ENCODE measurements at regions not wholly inside any gene's neighbourhood (a gene's known extent, or its start where the extent isn't known, plus 50 kb on each side); places are given as distances from the start of the nearest gene placed in this dataset.

GRCh38 chr15:87403973-87404372 lies 852.6 kb downstream of the NTRK3 start (continued):
- no peak for TF ChIP-seq ZNF850 (CRISPR knock-in tag; conservative IDR thresholded peaks at IDR 0.05)

GRCh38 chr15:87401973-87402372 lies 854.6 kb downstream of the NTRK3 start:
- WGBS (ENCODE audit: low lambda C conversion rate), result 24% methylated on average over 5 of the region's 5 CpGs
- in situ Hi-C loops (cut with HindIII; ENCODE audit: extremely low pct_ligation_motif_present, low pct_unique_long_range_greater_than_20kb), result no loop called here
- Histone ChIP-seq H3K4me1 (ENCODE audit: insufficient read depth, low read length) (no peaks in the 10 kb centered on the region), H3K79me2 (ENCODE audit: insufficient read depth, low read length) (no peaks in the 10 kb centered on the region), H2AFZ (ENCODE audit: low read length) (no peak overlapping the region), H3K27me3 (ENCODE audit: control insufficient read depth in 1 of 2, insufficient read depth in 2 of 2, low read length in 2 of 2) (no peaks in the 10 kb centered on the region), H3K9ac (ENCODE audit: insufficient read depth, low read depth, low read length) (no peak overlapping the region), H3K9me3 (ENCODE audit: low read length) (peaks cover 76% of the 10 kb centered on the region), H3K36me3 (replicated peaks in 1 of 2; ENCODE audit: control insufficient read depth in 1 of 2, insufficient read depth in 2 of 2, low read length in 2 of 2) (no peaks in the 10 kb centered on the region), H3K27ac (ENCODE audit: extremely low read length, insufficient read depth, low read length) (no peak overlapping the region), H4K20me1 (ENCODE audit: insufficient read depth, low read length) (no peaks in the 10 kb centered on the region), H3K4me3 (replicated peaks in 1 of 3; ENCODE audit: insufficient read depth in 1 of 3, low read depth in 2 of 3, low read length in 3 of 3) (no peak overlapping the region), H3K4me2 (ENCODE audit: low read depth, low read length) (no peak overlapping the region)
- no peak for FAIRE-seq
- BruUV-seq (replicated peaks), result no TSS peak
- no peak for TF ChIP-seq SIX4 (CRISPR knock-in tag; IDR thresholded peaks at IDR 0.05)
- TF ChIP-seq CCAR2 (optimal IDR thresholded peaks at IDR 0.05; ENCODE audit: low read depth, low read length), result no peak
- no peak for TF ChIP-seq KMT2B (CRISPR knock-in tag; IDR thresholded peaks at IDR 0.05)
- TF ChIP-seq ZNF501 (CRISPR knock-in tag; IDR thresholded peaks at IDR 0.05), result no peak
- TF ChIP-seq FLYWCH1 (CRISPR knock-in tag; IDR thresholded peaks at IDR 0.05), result no peak
- ChIA-PET POLR2A (no interaction called here), CTCF (ENCODE audit: low intra/inter-chr PET ratio, low total read pairs) (no interaction called here)
- intact Hi-C loops (cut with micrococcal nuclease; ENCODE audit: unreplicated experiment), result no loop called here
- DNase-seq (ENCODE audit: low spot score), result no peak
- no peak for ATAC-seq

- DNase-seq (ENCODE audit: low spot score) (no peak), FAIRE-seq (no peak), ATAC-seq (no peak)
- Histone ChIP-seq H3K9ac (ENCODE audit: insufficient read depth, low read depth, low read length) (no peak overlapping the region), H3K79me2 (ENCODE audit: insufficient read depth, low read length) (no peaks in the 10 kb centered on the region), H4K20me1 (ENCODE audit: insufficient read depth, low read length) (no peaks in the 10 kb centered on the region), H3K4me2 (ENCODE audit: low read depth, low read length) (no peak overlapping the region), H3K36me3 (replicated peaks in 1 of 2; ENCODE audit: control insufficient read depth in 1 of 2, insufficient read depth in 2 of 2, low read length in 2 of 2) (no peaks in the 10 kb centered on the region), H3K27ac (ENCODE audit: extremely low read length, insufficient read depth, low read length) (no peak overlapping the region), H3K4me1 (ENCODE audit: insufficient read depth, low read length) (no peaks in the 10 kb centered on the region), H2AFZ (ENCODE audit: low read length) (no peak overlapping the region), H3K27me3 (ENCODE audit: control insufficient read depth in 1 of 2, insufficient read depth in 2 of 2, low read length in 2 of 2) (no peaks in the 10 kb centered on the region), H3K4me3 (replicated peaks in 1 of 3; ENCODE audit: insufficient read depth in 1 of 3, low read depth in 2 of 3, low read length in 3 of 3) (no peak overlapping the region), H3K9me3 (ENCODE audit: low read length) (peaks cover 86% of the 10 kb centered on the region)
- WGBS (ENCODE audit: low lambda C conversion rate), result 2% methylated on average over 3 of the region's 3 CpGs
- in situ Hi-C loops (cut with HindIII; ENCODE audit: extremely low pct_ligation_motif_present, low pct_unique_long_range_greater_than_20kb) (no loop called here), intact Hi-C loops (cut with micrococcal nuclease; ENCODE audit: unreplicated experiment) (no loop called here)
- ChIA-PET CTCF (ENCODE audit: low intra/inter-chr PET ratio, low total read pairs) (no interaction called here), POLR2A (no interaction called here)
- TF ChIP-seq SRY (CRISPR knock-in tag; IDR thresholded peaks at IDR 0.05) (no peak), SALL2 (CRISPR knock-in tag; IDR thresholded peaks at IDR 0.05) (no peak), ZNF34 (CRISPR knock-in tag; IDR thresholded peaks at IDR 0.05; ENCODE audit: borderline replicate concordance) (no peak), NFKB2 (CRISPR knock-in tag; IDR thresholded peaks at IDR 0.05; ENCODE audit: borderline replicate concordance) (no peak), MTA1 (CRISPR knock-in tag; IDR thresholded peaks at IDR 0.05; ENCODE audit: borderline replicate concordance) (no peak)
- BruUV-seq (replicated peaks), result no TSS peak
These were observed 861.9 kb downstream of the NTRK3 start for GRCh38 chr15:87394676-87395075.

All from HepG2 (cell line).